GM23248 (cell line): ENCODE measurements at regions not wholly inside any gene's neighbourhood (a gene's known extent, or its start where the extent isn't known, plus 50 kb on each side); places are given as distances from the start of the nearest gene placed in this dataset.

Experiments
- EZH2 ChIP-seq: fragments of 200-600 bp; sonication (generic); IDR thresholded peaks from 2 replicates; pipeline ENCODE4 v1.6.1; 2018; ENCODE audit warnings: antibody characterized with exemption, mild to moderate bottlenecking; ENCODE audit not compliant: insufficient read depth, poor library complexity, severe bottlenecking
- EZH2phosphoT487 ChIP-seq: fragments of 200-600 bp; sonication (generic); IDR thresholded peaks from 2 replicates; pipeline ENCODE4 v1.6.1; 2018; ENCODE audit warnings: antibody characterized with exemption, moderate library complexity, mild to moderate bottlenecking, low read depth; ENCODE audit not compliant: insufficient read depth

GRCh38 chr9:81394881-81395675 lies 294.3 kb downstream of the TLE1 start:
- TF ChIP-seq EZH2, result no peak
- TF ChIP-seq EZH2phosphoT487, result no peak
